Stimulated activated CD4-positive, alpha-beta T cell treated with anti-CD3 and anti-CD28 coated beads, Interleukin-4, amount 100 ng/mL, for 48 hours (primary cell): ENCODE measurements at regions not wholly inside any gene's neighbourhood (a gene's known extent, or its start where the extent isn't known, plus 50 kb on each side); places are given as distances from the start of the nearest gene placed in this dataset.

Source experiments
- DNase-seq, 2 donors: peaks; one replicate each; pipeline ENCODE4 v3.0.0-alpha.2; 2020; ENCODE audit warnings: low read depth in 2 of 2

GRCh38 chr20:57791178-57791962 lies 81.6 kb upstream of the PMEPA1 start:
- no peak for DNase-seq

DNA sequence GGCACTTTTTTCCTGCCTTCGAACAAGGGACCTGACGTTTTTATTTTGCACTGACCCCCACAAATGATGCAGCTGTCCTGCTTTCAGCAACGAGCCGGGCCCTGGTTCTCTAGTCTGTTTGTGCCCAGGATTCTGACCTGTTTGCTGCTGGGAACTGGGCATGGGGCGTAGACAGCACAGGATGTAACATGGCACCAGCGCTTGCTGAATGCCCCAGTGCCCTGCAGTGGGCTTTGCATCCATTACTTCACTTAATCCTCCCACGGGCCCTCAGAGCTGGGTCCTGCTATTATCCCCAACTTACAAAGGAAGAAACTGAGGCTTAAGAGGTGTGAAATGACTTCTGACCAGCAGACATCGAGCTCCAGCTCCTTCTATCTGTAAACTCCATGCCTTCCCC lies 80.4 kb upstream of the PMEPA1 start:
- no peak for DNase-seq

DNA sequence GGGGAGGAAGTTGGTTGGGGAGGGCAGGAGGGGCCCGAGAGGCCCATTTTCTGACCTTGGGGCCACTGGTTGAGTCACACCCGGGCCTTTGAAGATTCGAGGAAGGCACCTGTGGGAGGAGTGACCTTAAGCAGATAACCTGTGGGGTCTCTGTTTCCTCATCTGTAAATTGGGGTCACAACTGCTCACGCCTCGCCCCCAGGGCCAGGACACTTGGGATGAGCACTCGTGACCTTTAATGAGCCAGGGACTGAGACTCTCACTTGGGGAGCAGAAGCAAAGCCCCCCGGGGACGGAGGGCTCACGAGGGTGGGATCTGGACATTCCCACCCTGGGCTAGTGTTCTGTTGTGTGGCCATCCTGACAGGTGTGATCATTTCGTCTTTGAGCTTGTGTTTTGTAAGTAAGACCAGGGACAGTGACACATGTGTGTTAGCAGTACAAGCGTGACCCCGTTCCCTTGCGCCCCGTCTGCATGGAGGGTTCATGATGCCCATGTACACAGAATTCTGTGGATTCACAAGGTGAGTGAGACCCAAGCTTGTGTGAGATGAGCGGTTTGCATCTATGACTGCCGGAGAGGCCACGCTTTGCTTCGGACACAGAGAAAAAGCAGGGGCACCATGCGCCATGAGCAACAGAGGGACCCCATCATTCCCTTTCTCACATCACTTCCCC lies 79.3 kb upstream of the PMEPA1 start:
- no peak for DNase-seq

GRCh38 chr20:57787990-57788781 lies 78.4 kb upstream of the PMEPA1 start:
- no peak for DNase-seq

DNA sequence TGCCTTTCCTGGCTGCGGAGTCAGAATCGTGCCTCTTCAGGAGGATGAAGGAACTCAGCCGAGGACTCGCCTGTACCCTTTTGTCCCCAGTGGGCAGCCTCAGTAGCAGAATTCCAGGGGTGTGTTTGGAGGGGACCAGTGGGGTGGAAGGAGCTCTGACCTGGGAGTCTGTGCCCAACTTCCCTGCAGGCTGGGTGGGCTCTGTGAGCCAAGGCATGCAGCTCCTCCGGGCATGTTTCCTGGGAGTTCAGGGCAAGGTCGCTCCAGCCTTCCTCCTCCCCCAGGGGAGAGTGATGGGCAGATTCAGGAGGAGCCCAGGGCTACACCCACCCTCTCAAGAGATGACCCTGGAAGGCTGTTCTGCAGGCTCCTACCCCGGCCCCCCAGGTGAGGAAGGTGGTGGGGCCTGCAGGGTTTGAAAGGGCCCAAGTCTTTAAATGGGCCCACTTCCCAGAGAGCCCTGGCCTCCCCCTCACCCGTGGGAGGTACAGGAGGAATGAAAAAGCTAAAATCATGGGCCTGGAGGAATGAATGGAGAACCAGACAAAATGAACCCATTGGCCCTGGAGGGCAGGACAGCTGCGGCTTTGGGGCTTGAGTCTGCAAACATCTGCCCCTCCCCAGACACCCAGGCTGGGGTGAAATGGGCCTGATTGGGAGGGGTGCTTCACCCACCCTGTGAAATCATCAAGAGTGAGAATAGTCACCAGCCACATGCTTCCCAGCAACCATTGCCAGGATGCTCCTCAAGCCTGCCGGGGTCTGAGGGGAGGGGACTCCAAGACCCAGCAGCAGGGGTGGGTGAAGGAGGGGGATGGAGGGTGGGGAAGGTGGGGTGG lies 77.6 kb upstream of the PMEPA1 start:
- DNase-seq: no peak

GRCh38 chr20:57786304-57786932 lies 76.6 kb upstream of the PMEPA1 start:
- no peak for DNase-seq

- DNase-seq: no peak
Measured at GRCh38 chr20:57785720-57786119, 75.9 kb upstream of the PMEPA1 start.

DNA sequence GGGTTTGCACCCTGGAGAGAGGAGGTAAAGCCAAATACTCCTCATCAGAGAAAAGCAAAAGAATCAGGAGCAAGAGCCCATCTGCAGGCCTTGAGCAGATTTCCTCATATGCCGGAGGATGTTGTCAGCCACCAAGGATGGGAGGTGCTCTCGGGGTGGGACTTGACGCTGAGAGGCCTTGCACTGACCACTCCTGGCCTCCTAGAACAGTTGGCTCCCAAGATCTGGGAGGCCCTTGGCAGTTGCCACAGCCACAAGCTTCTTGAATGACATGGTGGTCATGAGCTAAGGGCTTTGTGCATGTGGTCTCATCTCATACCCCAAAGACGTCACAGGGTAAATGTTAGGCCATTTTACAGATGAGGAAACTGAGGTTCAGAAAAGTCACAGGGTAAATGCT lies 75.2 kb upstream of the PMEPA1 start:
- no peak for DNase-seq

GRCh38 chr20:57783956-57784837 lies 74.4 kb upstream of the PMEPA1 start:
- DNase-seq: no peak

DNA sequence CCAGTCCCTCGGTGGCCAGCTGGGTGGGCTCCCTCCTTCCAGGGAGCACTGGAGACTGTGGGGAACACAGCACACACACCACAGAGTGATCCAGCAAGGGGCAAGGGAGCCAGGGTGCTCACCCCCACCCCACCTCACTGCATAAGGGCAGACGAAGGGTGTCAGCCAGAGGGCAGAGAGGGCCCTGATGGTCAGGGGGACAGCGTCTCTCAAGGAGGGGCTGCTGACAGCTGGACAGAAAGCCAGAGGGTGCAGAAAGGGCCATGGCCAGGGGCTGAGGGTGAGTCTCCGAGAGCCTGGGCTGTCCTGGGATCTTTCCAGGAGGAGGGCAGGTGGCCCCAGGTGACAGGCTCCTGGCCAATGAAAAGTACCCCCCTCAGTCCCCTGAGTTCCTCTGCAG lies 73.4 kb upstream of the PMEPA1 start:
- DNase-seq: no peak

- DNase-seq: no peak
Measured at GRCh38 chr20:57782631-57783041, 72.8 kb upstream of the PMEPA1 start.

- DNase-seq: no peak
Measured at GRCh38 chr20:57781901-57782300, 72.1 kb upstream of the PMEPA1 start.

DNA sequence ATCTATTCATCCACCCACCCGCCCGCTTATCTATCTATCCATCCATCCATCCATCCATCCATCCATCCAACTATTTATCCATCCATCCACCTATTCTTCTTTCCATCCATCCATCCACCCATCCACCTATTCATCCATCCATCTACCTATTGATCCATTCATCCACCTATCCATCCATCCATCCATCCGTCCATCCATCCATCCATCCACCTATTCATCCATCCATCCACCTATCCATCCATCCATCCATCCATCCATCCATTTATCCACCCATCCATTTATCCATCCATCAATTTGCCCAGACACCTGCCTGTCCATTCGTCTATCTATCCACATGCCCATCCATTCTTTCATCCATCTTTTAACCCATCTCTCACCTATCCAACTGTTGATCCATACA lies 71.1 kb upstream of the PMEPA1 start:
- DNase-seq: no peak

DNA sequence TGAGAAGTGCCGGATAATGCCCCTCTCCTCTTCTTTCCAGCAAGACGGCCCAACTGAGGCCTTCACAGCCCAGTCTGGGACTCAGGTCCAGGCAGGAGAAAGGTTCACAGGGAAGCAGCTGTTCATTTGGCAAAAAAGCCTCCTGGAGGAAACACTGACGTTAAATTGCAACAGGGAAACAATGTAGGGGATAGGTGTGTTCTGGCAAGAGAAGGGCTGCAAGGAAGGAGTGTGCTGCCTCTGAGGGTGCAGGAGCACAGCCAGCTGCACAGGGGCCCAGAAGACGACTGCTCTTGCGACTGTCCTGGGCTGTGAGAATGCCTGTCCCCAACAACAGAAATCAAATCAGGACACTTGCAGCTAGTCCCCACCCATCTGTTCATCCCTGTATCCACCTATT lies 70.6 kb upstream of the PMEPA1 start:
- DNase-seq: no peak

DNA sequence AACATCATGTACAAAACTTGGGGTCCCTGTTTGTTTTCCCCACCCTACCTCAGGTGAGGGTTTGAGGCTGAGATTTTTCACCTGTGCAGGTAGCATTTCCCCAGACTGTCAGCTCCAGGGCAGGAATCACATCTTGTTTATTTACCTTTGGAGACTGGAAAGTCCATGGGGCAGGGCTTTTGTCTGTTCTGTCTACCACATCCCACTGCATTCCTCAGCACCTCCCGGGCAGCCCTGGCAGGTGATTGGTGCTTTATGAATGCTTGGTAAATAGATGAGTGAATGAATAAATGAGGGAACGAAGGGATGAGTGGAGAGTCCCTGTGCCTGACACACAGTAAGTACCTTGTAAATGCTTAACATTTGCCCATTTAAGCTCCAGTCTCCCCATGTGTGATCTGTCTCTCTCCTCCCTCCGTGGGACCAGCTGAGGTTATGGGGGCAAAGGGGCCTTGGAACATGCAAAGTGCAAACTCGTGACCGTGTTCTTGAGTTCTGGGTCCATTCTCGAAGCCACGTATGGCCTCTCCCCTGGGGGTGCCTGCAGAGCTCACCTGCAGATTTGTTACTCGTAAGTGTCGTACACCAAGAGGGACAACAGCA lies 69.7 kb upstream of the PMEPA1 start:
- DNase-seq: no peak

- no peak for DNase-seq
Measured at GRCh38 chr20:57777911-57778310, 68.1 kb upstream of the PMEPA1 start.

- no peak for DNase-seq
Measured at GRCh38 chr20:57774951-57775350, 65.1 kb upstream of the PMEPA1 start.

- DNase-seq: no peak
Measured at GRCh38 chr20:57774111-57774880, 64.5 kb upstream of the PMEPA1 start.
